ENCODE measurements at regions not wholly inside any gene's neighbourhood (a gene's known extent, or its start where the extent isn't known, plus 50 kb on each side); places are given as distances from the start of the nearest gene placed in this dataset.

GRCh38 chr11:45473341-45473895, 187.3 kb upstream of the SYT13 start:
- no peak for DNase-seq (ENCODE audit: low read depth)

DNA sequence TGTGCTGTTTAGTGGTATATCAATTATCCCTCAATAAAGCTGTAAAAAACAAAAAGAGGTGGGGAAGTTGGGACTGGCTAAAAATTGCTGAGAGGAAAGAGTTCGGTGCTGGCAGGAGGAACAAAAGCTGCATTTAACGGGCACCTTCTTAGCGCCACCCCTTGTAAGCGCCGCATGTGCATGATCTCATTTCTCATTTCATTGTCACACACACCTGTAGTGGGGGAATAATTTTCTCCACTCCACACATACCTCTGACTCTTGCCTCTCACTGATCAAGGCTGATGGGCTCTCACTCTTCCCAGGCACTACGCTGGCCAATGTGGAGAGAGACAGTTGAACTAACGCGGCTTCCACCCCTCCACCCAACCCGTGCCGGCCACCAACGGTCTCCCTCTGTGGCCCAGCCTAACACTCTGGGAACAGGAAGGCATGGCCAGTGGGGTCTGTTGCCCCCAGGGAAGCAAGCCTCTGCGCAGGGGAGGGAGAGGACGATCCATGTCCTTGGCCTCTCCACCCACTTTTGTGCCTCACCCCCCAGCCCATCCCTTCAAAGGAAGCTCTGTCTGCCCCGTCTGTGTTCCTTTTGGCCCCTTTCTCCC, 186.7 kb upstream of the SYT13 start:
- DNase-seq (ENCODE audit: low read depth), result no peak

- no peak for DNase-seq (ENCODE audit: low read depth)
Observed at GRCh38 chr11:45471266-45471665, 185.1 kb upstream of the SYT13 start.

DNA sequence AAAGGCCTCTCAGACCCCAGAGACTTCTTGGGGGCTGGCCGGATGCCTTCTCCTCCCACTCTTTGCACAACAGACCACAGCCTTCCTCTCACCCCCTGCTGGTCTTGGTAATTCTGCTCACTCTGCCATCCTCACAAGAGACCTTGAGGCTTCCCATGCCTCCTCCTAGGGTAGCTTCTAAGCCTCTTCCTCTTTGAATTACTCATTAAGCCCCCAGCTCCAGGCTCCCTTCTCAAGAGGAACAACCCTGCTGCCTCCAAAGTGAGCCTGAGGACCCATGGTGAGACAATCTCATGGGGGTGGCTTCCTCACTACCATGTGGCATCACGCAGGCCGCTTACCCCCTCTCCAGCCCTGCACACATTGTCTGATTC, 184.6 kb upstream of the SYT13 start:
- DNase-seq (ENCODE audit: low read depth), result no peak

DNA sequence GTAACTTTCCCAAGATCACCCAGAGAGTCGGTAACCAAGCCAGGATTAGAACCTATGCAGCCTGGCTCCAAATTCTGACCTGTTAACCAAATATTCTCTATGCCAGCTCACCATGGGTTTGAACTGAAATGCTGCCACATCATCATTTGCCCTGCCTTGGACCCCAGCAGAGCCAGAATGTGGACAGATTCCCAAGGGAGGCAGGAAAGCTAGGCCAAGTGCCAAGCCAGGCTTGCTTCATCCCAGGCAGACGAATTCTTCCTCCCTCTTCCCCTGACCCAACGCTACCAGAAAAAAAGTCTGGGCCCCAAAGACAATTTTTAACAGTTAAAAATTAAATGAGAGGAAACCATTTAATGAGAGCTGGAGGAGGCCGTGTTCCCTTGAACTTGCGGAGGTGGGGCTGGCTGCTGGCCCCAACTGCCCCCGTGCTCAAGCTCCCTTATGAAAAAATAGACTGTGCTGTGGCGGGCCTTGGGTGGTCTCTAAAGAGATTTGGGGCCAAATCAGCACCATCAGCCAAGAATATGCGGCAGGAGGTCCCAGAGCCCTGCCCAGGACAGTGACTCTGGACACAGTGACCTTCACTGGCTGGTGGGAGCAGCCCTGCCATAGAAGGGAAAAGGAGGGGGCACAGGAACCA, 184.1 kb upstream of the SYT13 start:
- no peak for DNase-seq (ENCODE audit: low read depth)

GRCh38 chr11:45468267-45468856, 182.2 kb upstream of the SYT13 start:
- DNase-seq (ENCODE audit: low read depth), result no peak

- DNase-seq (ENCODE audit: low read depth), result no peak
Observed at GRCh38 chr11:45463541-45463940, 177.4 kb upstream of the SYT13 start.

- no peak for DNase-seq (ENCODE audit: low read depth)
Observed at GRCh38 chr11:45461514-45461913, 175.4 kb upstream of the SYT13 start.

- no peak for DNase-seq (ENCODE audit: low read depth)
Observed at GRCh38 chr11:45459491-45459890, 173.3 kb upstream of the SYT13 start.

GRCh38 chr11:45458269-45458668, 172.1 kb upstream of the SYT13 start:
- no peak for DNase-seq (ENCODE audit: low read depth)

- DNase-seq (ENCODE audit: low read depth), result no peak
Observed at GRCh38 chr11:45457649-45458048, 171.5 kb upstream of the SYT13 start.

DNA sequence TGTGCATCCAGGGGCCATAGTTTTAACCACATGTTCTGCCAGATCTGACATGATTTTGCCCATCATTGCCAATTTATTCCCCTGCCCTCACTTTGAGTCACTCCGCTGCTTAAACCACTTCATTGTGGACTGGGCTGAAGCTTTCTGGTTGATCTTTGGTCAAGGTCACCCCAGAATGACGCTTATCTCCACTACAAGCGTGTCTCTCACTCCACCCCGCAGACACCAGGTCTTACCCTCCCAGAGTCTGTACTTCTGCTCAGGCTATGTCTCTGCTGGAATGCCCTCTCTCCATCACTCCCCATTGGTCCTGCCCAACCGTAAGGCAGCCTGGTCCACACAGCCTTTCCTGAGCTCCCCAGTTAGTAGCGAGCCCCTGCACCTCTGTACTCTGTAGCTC, 170.5 kb upstream of the SYT13 start:
- DNase-seq (ENCODE audit: low read depth), result no peak

- no peak for DNase-seq (ENCODE audit: low read depth)
Observed at GRCh38 chr11:45455536-45455935, 169.4 kb upstream of the SYT13 start.

GRCh38 chr11:45454917-45455401, 168.8 kb upstream of the SYT13 start:
- DNase-seq (ENCODE audit: low read depth), result no peak

DNA sequence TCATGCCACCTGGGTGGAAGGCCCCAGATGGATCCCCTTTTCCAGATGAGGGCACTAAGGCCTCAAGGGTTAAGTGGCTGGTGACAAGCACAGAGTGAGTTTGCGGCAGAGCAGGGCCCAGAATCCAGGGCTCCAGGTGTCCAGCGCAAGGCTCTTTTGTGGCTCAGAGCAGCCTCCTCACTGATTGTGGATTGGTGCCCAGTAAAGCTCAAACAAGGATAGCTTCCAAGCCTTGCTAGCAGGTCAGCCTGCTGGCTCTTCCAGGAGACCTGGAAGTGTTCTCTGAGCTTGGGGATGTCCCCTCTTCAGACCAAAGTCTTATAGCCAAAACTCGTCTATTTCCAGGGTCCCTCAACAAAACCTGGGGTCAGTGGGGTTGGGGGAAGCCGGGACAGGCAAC, 167.6 kb upstream of the SYT13 start:
- no peak for DNase-seq (ENCODE audit: low read depth)

- no peak for DNase-seq (ENCODE audit: low read depth)
Observed at GRCh38 chr11:45451766-45452440, 165.8 kb upstream of the SYT13 start.

DNA sequence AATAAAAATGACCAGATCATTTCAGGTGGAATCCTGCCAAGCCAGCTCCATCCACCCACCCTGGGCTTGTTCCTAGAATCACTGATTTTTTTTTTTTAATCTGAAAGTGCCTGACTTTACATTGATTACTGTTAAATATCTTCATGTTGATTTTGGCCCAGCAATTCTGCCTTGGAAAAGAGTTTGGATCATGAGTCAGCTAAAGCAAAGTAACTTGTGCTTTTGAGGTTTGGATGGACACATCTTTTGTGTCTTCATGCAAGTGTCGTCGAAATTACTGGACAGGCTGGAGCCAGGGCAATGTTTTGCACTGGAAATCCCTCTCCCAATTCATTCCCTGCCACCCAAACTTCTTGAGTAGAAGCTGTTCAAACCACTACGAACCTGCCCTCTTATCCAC, 164.0 kb upstream of the SYT13 start:
- DNase-seq (ENCODE audit: low read depth), result no peak

GRCh38 chr11:45449036-45449601, 163.0 kb upstream of the SYT13 start:
- no peak for DNase-seq (ENCODE audit: low read depth)

- no peak for DNase-seq (ENCODE audit: low read depth)
Observed at GRCh38 chr11:45448561-45448960, 162.4 kb upstream of the SYT13 start.

GRCh38 chr11:45446998-45447397, 160.9 kb upstream of the SYT13 start:
- no peak for DNase-seq (ENCODE audit: low read depth)

GRCh38 chr11:45446434-45446833, 160.3 kb upstream of the SYT13 start:
- DNase-seq (ENCODE audit: low read depth), result no peak

DNA sequence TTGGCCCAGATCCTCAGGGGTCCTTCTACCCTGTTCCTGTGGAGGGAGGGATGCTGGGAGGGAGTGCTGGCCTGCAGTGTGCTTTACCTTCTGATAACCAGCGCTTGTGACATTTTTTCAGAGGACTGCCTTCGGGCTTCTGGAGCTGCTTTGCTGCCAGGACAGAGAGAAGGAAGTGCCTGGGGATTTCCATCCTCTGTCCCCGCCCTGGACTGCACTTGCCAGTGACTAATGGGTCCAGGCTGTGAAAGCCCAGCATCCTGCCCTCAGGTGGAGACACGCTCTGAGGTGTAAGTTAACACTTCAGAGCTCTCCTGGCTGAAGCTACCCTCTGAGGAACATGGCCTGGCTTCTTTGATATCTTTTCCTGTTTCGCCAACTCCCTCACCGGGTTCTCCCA, 158.7 kb upstream of the SYT13 start:
- no peak for DNase-seq (ENCODE audit: low read depth)

Measured in forelimb muscle (tissue), 1 donor.